GM23338 (cell line): ENCODE measurements at regions not wholly inside any gene's neighbourhood (a gene's known extent, or its start where the extent isn't known, plus 50 kb on each side); places are given as distances from the start of the nearest gene placed in this dataset.

Source experiments
- ATAC-seq: fragments of 200-7000 bp; cut with Tn5 transposase; 3 replicates; pipeline ENCODE4 v1.9.1; 2020
- DNase-seq: peaks from one replicate; pipeline ENCODE4 v3.0.0-alpha.2; 2015; ENCODE audit warnings: low spot score
- H2AFZ ChIP-seq: fragments of 200-600 bp; sonication (generic); 2 replicates; pipeline ENCODE4 v1.8.0; 2016; ENCODE audit warnings: antibody characterized with exemption, mild to moderate bottlenecking, moderate library complexity
- H3F3A ChIP-seq: fragments of 200-600 bp; sonication (generic); replicated peaks from 2 replicates; pipeline ENCODE4 v1.8.0; 2017; ENCODE audit warnings: antibody characterized with exemption, mixed run types, low read depth
- H3K27ac ChIP-seq: fragments of 200-600 bp; sonication (generic); 2 replicates; pipeline ENCODE4 v1.6.1; 2016; ENCODE audit warnings: low read depth
- H3K27me3 ChIP-seq: fragments of 200-600 bp; sonication (generic); 2 replicates; pipeline ENCODE4 v1.8.0; 2016; ENCODE audit warnings: mild to moderate bottlenecking, mixed run types, moderate library complexity; ENCODE audit not compliant: insufficient read depth
- H3K36me3 ChIP-seq: fragments of 200-600 bp; sonication (generic); 2 replicates; pipeline ENCODE4 v1.8.0; 2016; ENCODE audit warnings: mild to moderate bottlenecking; ENCODE audit not compliant: insufficient read depth
- H3K4me1 ChIP-seq: fragments of 200-600 bp; sonication (generic); 2 replicates; pipeline ENCODE4 v1.8.0; 2016; ENCODE audit warnings: mild to moderate bottlenecking, moderate library complexity; ENCODE audit not compliant: insufficient read depth
- H3K4me2 ChIP-seq: fragments of 200-600 bp; sonication (generic); 2 replicates; pipeline ENCODE4 v1.7.1; 2017; ENCODE audit warnings: mixed run types
- H3K4me3 ChIP-seq: fragments of 200-600 bp; sonication (generic); 2 replicates; pipeline ENCODE4 v1.6.1; 2016; ENCODE audit warnings: mixed run types
- H3K79me2 ChIP-seq: fragments of 200-600 bp; sonication (generic); replicated peaks from 2 replicates; pipeline ENCODE4 v1.8.0; 2017; ENCODE audit warnings: mild to moderate bottlenecking; ENCODE audit not compliant: insufficient read depth
- H3K9me2 ChIP-seq: fragments of 200-600 bp; sonication (generic); 2 replicates; pipeline ENCODE4 v1.8.0; 2017; ENCODE audit not compliant: insufficient read depth
- H4K20me1 ChIP-seq: fragments of 200-600 bp; sonication (generic); replicated peaks from 2 replicates; pipeline ENCODE4 v1.8.0; 2017; ENCODE audit warnings: mild to moderate bottlenecking; ENCODE audit not compliant: insufficient read depth
- H3K27ac Mint-ChIP-seq: 2 replicates; pipeline ENCODE4 v1.8.0; 2020; ENCODE audit warnings: inconsistent platforms, mild to moderate bottlenecking, moderate library complexity, mixed read lengths
- H3K27me3 Mint-ChIP-seq: 3 replicates; pipeline ENCODE4 v1.8.0; 2022; ENCODE audit warnings: low read depth, mild to moderate bottlenecking, moderate library complexity, mixed read lengths, inconsistent platforms; ENCODE audit not compliant: insufficient read depth, poor library complexity
- H3K36me3 Mint-ChIP-seq: 3 replicates; pipeline ENCODE4 v1.8.0; 2021; ENCODE audit warnings: low read depth, mild to moderate bottlenecking, inconsistent platforms, moderate library complexity, mixed read lengths
- H3K4me1 Mint-ChIP-seq: 3 replicates; pipeline ENCODE4 v1.8.0; 2020; ENCODE audit warnings: mild to moderate bottlenecking, inconsistent platforms, mixed read lengths
- H3K4me3 Mint-ChIP-seq: 3 replicates; pipeline ENCODE4 v1.8.0; 2021; ENCODE audit warnings: moderate library complexity, mild to moderate bottlenecking, inconsistent platforms, mixed read lengths
- H3K9me3 Mint-ChIP-seq: 3 replicates; pipeline ENCODE4 v1.8.0; 2020; ENCODE audit warnings: moderate library complexity, mild to moderate bottlenecking, inconsistent platforms, mixed read lengths
- CREB1 ChIP-seq: fragments of 250-450 bp; sonication (Bioruptor Pico); IDR thresholded peaks from 2 replicates; pipeline ENCODE4 v1.5.0; 2020; ENCODE audit warnings: low read depth, mild to moderate bottlenecking, moderate library complexity
- EZH2 ChIP-seq: fragments of 200-600 bp; sonication (generic); IDR thresholded peaks from one replicate; pipeline ENCODE4 v1.8.0; 2017; ENCODE audit warnings: antibody characterized with exemption, mild to moderate bottlenecking, low read depth; ENCODE audit not compliant: unreplicated experiment
- EZH2phosphoT487 ChIP-seq: fragments of 200-600 bp; sonication (generic); IDR thresholded peaks from one replicate; pipeline ENCODE4 v1.8.1; 2018; ENCODE audit warnings: antibody characterized with exemption; ENCODE audit not compliant: unreplicated experiment
- JUNB ChIP-seq: IDR thresholded peaks from one replicate; pipeline ENCODE4 v1.6.1; 2016; ENCODE audit warnings: antibody characterized with exemption; ENCODE audit not compliant: unreplicated experiment
- NANOG ChIP-seq: IDR thresholded peaks from 2 replicates; pipeline ENCODE4 v1.6.1; 2016; ENCODE audit warnings: antibody characterized with exemption, borderline replicate concordance
- POLR2AphosphoS5 ChIP-seq: IDR thresholded peaks from 2 replicates; pipeline ENCODE4 v1.6.1; 2016; ENCODE audit warnings: antibody characterized with exemption, low read depth
- REST ChIP-seq: IDR thresholded peaks from one replicate; pipeline ENCODE4 v1.6.1; 2018; ENCODE audit warnings: antibody characterized with exemption; ENCODE audit not compliant: unreplicated experiment
- ZNF114 ChIP-seq: fragments of 250-450 bp; sonication (Bioruptor Pico); IDR thresholded peaks from 2 replicates; pipeline ENCODE4 v1.5.0; 2020; ENCODE audit warnings: mild to moderate bottlenecking, moderate library complexity
- ZNF331 ChIP-seq: fragments of 250-450 bp; sonication (Bioruptor Pico); IDR thresholded peaks from 2 replicates; pipeline ENCODE4 v1.5.0; 2020; ENCODE audit warnings: low read depth, mild to moderate bottlenecking, moderate library complexity
- ZNF462 ChIP-seq: fragments of 250-450 bp; sonication (Bioruptor Pico); IDR thresholded peaks from 2 replicates; pipeline ENCODE4 v1.5.0; 2020; ENCODE audit warnings: mild to moderate bottlenecking, moderate library complexity
- TF ChIP-seq, protein P1 (sequence below), 2 experiments: fragments of 200-600 bp in 1 of 2; sonication (generic) in 1 of 2; conservative IDR thresholded peaks; 2 replicates each; pipeline versions ENCODE4 v1.5.1 to v1.6.1; 2016 to 2017; ENCODE audit warnings: antibody characterized with exemption in 2 of 2, low read depth in 2 of 2, mild to moderate bottlenecking in 2 of 2, moderate library complexity in 1 of 2
- TF ChIP-seq, protein P2 (sequence below): IDR thresholded peaks from 2 replicates; pipeline ENCODE4 v1.6.1; 2016; ENCODE audit warnings: antibody characterized with exemption

DNA sequence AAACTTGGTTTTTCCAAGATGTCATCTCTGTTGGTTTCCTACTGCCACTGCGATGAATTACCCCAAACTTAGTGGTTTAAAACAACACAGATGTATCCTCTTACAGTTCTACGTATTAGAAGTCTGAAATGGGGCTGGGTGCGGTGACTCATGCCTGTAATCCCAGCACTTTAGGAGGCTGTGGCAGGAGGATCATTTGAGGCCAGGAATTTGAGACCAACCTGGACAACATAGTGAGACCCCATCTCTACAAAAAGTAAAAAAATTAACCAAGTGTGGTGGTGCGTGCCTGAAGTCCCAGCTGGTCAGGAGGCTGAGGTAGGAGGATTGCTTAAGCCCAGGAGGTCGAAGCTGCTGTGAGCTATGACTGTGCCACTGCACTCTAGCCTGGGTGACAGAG, 57.2 kb upstream of the GRHL3 start (continued):
- TF ChIP-seq REST (no peak), NANOG (no peak), JUNB (no peak), EZH2 (no peak), CREB1 (CRISPR knock-in tag) (no peak), ZNF114 (no peak)
- TF ChIP-seq, protein P1, sequence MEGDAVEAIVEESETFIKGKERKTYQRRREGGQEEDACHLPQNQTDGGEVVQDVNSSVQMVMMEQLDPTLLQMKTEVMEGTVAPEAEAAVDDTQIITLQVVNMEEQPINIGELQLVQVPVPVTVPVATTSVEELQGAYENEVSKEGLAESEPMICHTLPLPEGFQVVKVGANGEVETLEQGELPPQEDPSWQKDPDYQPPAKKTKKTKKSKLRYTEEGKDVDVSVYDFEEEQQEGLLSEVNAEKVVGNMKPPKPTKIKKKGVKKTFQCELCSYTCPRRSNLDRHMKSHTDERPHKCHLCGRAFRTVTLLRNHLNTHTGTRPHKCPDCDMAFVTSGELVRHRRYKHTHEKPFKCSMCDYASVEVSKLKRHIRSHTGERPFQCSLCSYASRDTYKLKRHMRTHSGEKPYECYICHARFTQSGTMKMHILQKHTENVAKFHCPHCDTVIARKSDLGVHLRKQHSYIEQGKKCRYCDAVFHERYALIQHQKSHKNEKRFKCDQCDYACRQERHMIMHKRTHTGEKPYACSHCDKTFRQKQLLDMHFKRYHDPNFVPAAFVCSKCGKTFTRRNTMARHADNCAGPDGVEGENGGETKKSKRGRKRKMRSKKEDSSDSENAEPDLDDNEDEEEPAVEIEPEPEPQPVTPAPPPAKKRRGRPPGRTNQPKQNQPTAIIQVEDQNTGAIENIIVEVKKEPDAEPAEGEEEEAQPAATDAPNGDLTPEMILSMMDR (conservative IDR thresholded peaks at IDR 0.05; ENCODE audit: low read depth in 2 of 2) = no peak

DNA sequence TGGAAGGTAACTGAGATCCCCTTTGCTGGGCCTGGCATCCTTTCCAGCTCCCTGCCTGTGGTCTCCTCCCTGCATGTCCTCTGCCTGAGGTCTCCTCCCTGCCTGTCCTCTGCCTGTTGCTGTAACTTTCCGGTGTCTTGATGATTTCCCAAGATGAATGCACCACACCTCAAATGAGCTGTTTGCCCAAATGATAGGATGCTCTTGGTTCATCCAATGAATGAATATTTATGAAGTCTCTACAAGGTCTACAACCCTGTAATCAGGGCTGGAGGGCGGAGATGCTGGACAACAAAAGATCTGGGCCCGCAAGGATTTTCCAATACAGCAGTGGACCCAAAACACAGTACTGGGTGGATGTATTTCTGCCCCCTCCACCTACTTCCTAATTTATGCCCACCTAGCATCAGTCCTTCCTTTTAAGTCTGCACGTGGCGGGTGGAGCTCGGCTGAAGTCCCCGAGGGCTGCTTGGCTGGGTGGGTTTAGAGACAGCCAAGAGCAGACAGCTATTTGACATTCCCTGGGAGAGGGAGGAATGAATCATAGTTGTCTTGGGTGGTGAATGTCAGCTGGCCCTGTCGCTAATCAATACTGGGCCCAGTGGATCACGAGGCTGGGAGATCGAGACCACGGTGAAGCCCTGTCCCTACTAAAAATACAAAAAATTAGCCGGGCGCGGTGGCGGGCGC, 60.3 kb upstream of the GRHL3 start:
- no peaks in the 10 kb centered on the region for H3K36me3 ChIP-seq
- H2AFZ ChIP-seq = no peak overlapping the region
- H4K20me1 ChIP-seq = no peaks in the 10 kb centered on the region
- no peak for ATAC-seq
- H3K4me2 ChIP-seq = no peak overlapping the region
- no peaks in the 10 kb centered on the region for H3K79me2 ChIP-seq
- H3K4me1 ChIP-seq = no peaks in the 10 kb centered on the region
- no peak overlapping the region for H3K27ac Mint-ChIP-seq
- peaks cover 4% of the 10 kb centered on the region for H3K27me3 Mint-ChIP-seq
- no peaks in the 10 kb centered on the region for H3K27me3 ChIP-seq
- no peak overlapping the region for H3K4me3 Mint-ChIP-seq
- no peak for DNase-seq
- peaks cover 4% of the 10 kb centered on the region; the same call in 1 of the 3 replicates for H3K9me3 Mint-ChIP-seq
- no peaks in the 10 kb centered on the region for H3K4me1 Mint-ChIP-seq
- H3K9me2 ChIP-seq = no peaks in the 10 kb centered on the region
- no peaks in the 10 kb centered on the region for H3K36me3 Mint-ChIP-seq
- H3K4me3 ChIP-seq = no peak overlapping the region
- no peaks in the 10 kb centered on the region for H3F3A ChIP-seq
- no peak overlapping the region for H3K27ac ChIP-seq
- TF ChIP-seq ZNF331 (CRISPR knock-in tag) (no peak), CREB1 (CRISPR knock-in tag) (no peak), JUNB (no peak), NANOG (no peak), POLR2AphosphoS5 (no peak), ZNF462 (CRISPR knock-in tag) (no peak), EZH2phosphoT487 (no peak), ZNF114 (no peak)
- TF ChIP-seq, protein P2, sequence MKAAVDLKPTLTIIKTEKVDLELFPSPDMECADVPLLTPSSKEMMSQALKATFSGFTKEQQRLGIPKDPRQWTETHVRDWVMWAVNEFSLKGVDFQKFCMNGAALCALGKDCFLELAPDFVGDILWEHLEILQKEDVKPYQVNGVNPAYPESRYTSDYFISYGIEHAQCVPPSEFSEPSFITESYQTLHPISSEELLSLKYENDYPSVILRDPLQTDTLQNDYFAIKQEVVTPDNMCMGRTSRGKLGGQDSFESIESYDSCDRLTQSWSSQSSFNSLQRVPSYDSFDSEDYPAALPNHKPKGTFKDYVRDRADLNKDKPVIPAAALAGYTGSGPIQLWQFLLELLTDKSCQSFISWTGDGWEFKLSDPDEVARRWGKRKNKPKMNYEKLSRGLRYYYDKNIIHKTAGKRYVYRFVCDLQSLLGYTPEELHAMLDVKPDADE = no peak
